DMS 273 (cell line): ENCODE measurements at regions not wholly inside any gene's neighbourhood (a gene's known extent, or its start where the extent isn't known, plus 50 kb on each side); places are given as distances from the start of the nearest gene placed in this dataset.
"Not testable (repeated sequence)": the region's sequence is repeated elsewhere in the genome, so short reads cannot be mapped to it uniquely, and the experiment has no call there.

Source experiments
- DNase-seq: peaks from one replicate; lab custom pipeline; 2025; ENCODE audit not compliant: unreplicated experiment; lab: John Stamatoyannopoulos, UW

DNA sequence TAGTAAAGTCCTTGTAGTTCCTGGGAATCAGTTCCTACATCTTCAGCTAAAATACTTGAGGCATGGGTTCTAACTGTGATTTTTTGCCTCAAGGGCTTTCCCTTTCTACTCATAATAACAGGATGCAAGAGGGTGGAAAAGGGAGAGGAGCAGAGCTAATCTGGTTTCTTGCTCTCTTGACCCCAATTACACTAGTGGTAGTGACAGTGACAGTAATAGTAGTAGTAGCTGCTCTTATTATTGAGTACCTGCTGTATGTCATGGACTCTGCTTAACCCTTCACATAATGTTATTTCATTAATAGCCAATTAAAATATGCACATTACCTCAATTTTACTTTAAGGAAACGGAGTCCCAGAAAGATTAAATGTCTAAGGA is 214.8 kb upstream of the HNRNPA3 start:
- DNase-seq, result no peak

DNA sequence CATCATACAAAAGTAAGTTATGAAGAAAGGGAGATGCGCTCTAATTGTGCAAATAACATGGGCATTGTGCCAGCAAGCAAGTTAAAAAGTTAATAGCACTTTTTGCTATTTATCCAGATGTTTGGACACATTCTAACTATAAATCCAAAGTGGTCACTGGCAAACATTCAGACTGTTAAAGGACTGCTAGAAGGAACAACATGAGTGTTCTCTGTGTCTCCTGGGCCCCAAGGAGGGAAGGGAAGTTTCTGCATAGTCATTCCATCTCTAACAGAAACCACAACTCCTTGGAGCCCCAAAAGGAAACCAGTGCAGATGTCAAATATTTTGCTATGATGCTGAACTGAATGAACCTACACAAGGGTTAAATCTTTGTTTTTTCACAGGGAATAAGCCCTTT is 213.3 kb upstream of the HNRNPA3 start:
- no peak for DNase-seq

- no peak for DNase-seq
These were observed 212.4 kb upstream of the HNRNPA3 start for GRCh38 chr2:177000061-177000714.

DNA sequence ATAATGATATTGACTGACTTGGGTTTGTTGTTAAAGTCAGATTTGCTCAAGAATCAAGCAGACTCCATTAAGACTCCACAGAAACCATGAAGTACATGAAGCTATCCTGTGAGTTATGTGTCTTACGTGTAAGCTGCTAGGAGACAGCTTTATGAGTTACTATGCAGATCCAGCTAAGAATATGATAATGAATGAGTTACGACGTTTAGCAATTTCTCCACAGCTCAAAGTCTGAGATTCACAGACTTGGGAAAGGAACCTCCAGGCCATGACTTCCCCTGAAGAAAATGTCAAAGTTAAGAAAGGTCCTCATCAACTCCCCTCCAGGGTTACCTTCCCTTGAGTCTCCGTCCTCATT is 211.9 kb upstream of the HNRNPA3 start:
- no peak for DNase-seq

- no peak for DNase-seq
These were observed 211.3 kb upstream of the HNRNPA3 start for GRCh38 chr2:177001334-177001733.

- DNase-seq, result no peak
These were observed 209.6 kb upstream of the HNRNPA3 start for GRCh38 chr2:177002983-177003382.

- not testable (repeated sequence) for DNase-seq
These were observed 204.9 kb upstream of the HNRNPA3 start for GRCh38 chr2:177007726-177008125.

GRCh38 chr2:177008662-177009061 is 203.9 kb upstream of the HNRNPA3 start:
- DNase-seq, result not testable (repeated sequence)

- DNase-seq, result no peak
These were observed 202.4 kb upstream of the HNRNPA3 start for GRCh38 chr2:177010146-177010545.

DNA sequence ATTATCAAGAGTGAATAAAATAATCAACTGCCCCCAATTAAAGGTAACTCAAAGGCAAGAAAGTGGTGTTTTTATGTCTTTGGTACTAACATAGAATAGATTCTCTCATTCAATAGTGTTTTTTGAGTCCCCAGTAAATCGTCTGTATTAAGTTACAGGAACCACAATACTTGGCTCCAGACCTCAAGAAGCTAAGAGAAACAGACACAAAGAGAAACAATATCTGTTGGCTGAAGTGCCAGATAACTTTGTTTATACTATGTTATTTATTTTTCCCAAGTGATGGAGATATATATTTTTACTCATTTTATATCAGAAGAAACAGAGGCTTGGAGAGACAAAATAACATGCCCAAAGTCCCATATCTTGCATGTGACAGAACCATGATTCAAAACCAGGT is 201.7 kb upstream of the HNRNPA3 start:
- no peak for DNase-seq

- DNase-seq, result no peak
These were observed 197.6 kb upstream of the HNRNPA3 start for GRCh38 chr2:177014946-177015345.

DNA sequence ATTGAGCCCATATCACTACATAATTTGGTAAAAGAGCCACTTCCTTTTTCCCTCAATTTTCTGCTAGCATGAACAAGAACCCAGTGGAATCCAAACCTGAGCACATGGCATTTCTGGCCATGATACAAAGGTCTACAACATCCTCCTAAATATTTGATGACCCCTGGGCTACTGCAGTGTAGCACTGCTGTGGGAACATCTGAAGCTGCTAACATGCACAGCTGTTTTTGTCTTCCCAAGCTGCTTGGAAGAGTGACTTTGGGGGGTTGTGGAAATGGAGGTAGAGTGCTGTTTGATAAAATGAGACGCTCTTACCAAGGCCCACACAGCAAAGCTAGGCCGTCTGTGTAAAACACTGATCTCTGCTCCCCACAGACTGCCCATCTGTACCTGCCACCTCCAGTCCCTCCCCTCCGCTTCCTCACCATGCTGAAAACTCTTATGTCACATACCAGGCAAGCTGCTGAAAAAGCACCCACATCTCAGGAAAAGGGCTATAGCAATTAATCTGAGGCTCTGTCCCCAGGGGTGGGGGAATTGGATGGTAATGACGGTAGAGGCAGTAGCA is 197.2 kb upstream of the HNRNPA3 start:
- DNase-seq, result no peak

DNA sequence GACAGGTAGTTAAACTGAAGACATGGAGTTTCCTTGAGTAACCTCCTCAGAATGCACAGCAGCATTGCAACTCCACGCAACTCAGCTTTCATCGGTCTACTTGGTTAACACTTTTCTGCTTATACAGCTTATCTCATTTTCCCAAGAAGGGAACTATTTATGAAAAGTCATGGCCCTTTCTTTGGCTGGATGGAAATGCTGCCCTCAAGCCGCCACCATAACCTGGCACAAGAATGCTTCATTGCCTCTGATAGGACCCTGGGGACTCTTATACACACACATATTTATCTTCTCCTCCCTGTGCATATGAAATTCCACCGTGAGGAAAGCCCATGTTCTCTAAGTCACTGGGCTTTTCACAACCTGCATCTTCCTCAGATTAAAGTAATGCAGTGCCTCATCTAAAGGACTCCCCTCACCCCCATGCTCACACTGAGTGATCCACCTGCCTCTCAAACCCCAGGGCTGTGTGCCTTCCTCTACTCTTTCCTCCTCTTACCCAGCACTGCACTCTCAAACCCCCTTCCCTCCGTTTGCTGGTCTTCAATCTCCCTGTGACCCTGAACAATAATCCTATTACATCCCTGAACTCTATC is 192.0 kb upstream of the HNRNPA3 start:
- DNase-seq, result no peak

DNA sequence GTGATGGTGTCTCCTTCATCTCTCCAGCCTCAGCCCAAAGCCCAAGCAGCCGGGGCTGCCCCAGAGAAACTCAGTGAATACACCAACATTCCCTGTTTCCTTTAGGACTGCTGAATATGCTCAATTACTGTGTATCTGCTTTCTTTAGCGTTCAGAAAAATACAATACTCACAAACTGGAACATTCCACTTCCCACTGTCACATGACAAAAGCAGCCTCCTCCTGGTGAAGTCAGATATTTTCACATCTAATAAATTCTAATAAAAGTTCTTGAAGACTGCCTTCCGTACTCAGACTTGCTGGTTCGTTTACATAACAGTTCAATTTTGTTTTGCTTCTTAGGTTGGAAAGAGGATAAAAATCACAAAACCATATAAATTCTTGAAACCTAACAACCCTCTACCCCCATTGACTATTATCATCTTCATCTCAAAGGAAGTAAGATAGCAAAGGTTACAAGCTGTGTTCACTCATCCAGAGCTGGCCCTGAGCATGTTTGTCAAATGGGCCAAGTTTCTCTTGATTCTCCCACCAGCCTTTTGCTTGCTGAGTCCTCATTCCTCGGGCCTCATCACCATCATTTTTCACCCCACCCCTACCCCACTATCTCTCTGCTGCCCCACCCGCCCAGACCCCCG is 190.8 kb upstream of the HNRNPA3 start:
- DNase-seq, result no peak

GRCh38 chr2:177024765-177025164 is 187.8 kb upstream of the HNRNPA3 start:
- no peak for DNase-seq

DNA sequence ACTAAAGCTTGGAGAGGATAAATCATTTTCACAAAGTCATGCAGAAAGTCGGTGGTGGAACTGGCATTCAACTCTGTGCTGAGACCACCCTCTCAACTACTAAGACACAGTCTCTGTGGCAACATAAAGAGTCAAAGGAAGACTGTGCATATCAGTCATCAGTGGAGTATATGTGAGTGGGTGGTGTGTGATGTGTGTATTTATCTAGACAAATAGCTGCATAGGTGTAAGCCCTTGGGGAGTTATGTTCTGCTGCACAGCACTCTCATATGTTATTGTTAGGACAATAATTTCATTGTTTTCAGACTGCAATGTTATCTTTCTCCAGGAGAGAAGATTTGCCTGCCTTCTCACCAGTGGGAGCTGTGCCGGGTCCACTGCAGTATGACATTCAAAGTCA is 186.3 kb upstream of the HNRNPA3 start:
- no peak for DNase-seq

GRCh38 chr2:177026956-177027355 is 185.6 kb upstream of the HNRNPA3 start:
- no peak for DNase-seq

DNA sequence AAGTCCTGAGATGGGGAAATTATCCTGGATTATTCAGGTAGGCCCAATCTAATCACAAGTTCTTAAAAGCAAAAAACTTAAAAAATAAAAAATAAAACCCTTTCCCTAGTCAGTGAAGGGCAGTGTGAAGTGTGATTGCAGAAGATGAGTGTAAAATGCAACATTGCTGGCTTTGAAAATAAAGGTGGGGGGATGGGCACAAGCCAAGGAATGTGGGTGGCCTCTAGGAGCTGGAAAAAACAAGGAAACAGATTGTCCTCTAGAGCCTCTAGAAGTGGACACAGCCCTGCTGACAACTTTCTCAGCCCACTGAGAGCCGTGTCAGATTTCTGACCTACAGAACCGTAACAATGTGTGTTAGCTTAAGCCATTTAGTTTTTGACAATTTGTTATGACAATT is 184.3 kb upstream of the HNRNPA3 start:
- no peak for DNase-seq

DNA sequence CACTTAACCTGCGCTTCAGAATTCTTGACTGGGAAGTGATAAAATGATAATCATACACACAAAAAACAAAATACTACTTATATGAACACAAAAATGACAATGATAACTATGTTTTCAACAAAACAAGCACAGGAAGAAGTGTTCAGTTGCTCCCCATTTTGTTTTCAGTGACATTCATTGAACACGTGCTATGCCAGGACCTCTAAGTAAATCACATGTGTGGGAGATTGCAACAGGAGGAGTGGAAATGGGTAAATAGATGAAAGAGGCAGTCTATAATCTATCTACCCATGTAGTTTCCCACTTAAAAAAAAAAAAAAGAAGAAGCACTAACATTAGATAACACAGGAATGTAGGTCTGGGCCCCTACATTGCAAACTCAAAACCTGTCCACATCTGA is 183.5 kb upstream of the HNRNPA3 start:
- DNase-seq, result no peak

DNA sequence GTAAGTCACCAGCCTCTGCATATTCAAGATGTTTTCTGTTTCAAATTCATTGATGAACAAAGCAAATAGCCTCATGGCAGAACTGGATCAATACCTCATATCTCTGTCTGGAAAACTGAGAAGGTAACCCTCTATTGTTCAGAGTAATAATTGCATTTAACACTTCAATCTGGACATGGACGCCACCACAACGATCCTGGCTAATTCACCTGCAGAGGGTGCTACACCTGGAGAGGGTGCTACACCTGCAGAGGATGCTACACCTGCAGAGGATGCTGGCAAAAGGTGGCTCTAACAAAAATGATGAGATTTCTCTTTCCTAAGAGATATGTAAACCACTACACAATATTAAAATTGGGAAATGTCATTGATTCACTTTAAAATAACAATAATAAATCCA is 183.1 kb upstream of the HNRNPA3 start:
- no peak for DNase-seq

- DNase-seq, result no peak
These were observed 182.7 kb upstream of the HNRNPA3 start for GRCh38 chr2:177029901-177030300.

DNA sequence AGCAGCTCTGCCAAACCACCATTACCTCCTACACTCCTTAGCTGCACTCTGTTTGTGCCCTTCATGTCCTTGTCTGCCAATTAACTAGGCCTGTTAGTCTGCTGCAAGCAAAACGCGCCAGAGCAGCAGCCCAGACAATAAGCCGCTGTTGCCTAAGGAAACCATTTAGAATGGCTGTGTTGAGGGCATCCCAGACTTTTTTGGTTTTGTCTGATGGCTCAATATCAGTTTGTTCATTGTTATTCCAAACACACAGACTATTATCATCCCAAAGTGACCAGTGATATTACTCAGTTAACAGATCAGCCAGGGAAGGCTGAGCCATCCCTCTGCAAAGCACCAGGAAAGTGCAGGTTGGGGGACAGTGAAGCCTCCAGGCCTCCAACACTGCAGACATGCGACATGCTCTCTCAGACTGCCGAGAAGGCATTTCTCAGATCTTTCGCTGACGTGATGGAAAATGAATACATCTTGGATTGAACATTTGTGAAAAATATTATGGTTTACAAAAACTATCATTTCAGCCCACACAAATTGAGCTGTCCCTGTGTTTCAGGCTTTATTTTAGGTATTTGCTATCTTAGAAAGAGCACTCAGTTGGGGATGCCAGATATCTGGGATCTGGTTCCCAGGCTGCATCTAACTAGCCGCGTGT is 182.0 kb upstream of the HNRNPA3 start:
- DNase-seq, result peak; percentile 15
